Middle frontal gyrus (tissue), 1 donor: ENCODE measurements at regions not wholly inside any gene's neighbourhood (a gene's known extent, or its start where the extent isn't known, plus 50 kb on each side); places are given as distances from the start of the nearest gene placed in this dataset.
"Not testable (repeated sequence)": the region's sequence is repeated elsewhere in the genome, so short reads cannot be mapped to it uniquely, and the experiment has no call there.

ENCODE experiments used
- DNase-seq: peaks from one replicate; pipeline ENCODE4 v3.0.0-alpha.2; 2015; ENCODE audit warnings: low spot score; ENCODE audit errors: extremely low spot score

GRCh38 chr4:54852602-54853001 is 194.8 kb downstream of the KIT start:
- no peak for DNase-seq

- no peak for DNase-seq
Observed at GRCh38 chr4:54852054-54852453, 194.3 kb downstream of the KIT start.

DNA sequence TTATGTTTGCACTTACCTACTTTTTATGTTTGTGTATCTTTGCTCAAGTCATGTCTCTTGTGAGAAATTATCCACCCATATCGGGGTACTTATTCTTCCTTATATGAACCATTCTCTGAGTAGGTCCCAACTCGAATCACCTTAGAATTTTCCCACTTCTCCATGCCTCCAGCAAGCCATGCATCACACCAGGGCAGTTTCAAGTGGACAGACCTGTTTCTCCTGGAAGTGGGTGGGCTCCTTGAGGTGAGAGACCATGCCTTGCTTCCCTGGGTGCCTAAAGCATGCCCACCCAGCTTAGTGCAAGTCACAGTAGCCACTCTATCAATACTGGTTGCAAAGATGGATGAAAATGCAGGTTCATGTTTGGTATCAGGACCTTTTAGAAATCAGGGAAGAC is 187.2 kb downstream of the KIT start:
- no peak for DNase-seq

GRCh38 chr4:54843946-54844345 is 186.2 kb downstream of the KIT start:
- DNase-seq = no peak

DNA sequence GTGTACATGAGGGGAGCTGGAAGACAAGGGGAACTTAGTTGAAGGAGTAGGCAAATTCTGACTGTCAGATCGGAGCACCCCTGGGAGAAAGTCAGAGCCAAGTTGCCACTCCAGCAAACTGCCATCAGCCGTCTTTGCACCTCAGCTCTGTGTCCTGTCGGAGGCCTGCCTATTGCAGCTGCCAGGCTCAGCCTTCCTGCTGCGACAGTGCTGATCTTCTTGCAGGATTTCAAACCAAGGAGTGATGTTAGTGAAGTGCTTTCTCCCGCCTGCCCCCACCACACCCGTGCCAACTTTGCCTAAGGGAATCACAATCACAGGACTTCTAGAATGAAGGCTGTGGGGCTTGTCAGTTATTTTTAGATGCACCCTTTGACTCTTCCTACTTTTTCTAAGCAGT is 185.3 kb downstream of the KIT start:
- DNase-seq = no peak

- DNase-seq = no peak
Observed at GRCh38 chr4:54842656-54843055, 184.9 kb downstream of the KIT start.

GRCh38 chr4:54842226-54842625 is 184.5 kb downstream of the KIT start:
- DNase-seq = no peak

DNA sequence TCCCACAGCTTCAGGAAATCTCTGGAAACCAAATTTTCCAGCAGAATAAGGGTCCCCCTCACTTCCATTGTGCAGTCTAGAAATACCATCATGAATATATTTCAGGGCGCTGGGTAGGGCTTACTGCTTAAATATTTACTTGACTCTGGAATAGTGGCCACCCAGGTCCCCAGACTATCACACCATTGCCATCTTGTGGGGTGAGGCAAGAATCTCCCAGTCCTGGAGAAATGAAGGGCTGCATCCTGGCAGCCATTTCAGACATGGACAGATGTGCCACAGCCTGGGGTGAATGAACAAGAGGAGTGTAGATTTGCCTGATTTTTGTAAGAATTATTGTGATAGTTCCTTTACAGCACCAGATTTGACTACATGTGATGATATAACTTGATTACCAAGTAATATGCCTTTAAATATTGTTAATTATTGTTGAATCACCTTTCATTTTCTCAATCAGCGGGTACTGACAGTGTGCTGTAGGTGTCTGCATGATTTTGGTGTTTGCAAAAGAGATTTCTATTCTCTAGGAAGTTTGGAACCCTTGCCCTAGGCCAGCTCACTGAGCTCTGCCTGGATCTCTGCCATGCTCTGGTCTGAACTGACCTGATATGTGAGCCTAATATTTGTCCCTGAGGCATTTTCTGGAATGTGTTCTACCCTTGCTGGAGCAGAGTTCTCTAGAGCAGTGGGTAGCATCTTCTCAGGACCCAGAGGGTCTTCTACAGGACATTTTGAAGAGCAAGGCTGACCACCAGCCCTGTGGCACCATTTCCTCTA is 183.4 kb downstream of the KIT start:
- DNase-seq = no peak

DNA sequence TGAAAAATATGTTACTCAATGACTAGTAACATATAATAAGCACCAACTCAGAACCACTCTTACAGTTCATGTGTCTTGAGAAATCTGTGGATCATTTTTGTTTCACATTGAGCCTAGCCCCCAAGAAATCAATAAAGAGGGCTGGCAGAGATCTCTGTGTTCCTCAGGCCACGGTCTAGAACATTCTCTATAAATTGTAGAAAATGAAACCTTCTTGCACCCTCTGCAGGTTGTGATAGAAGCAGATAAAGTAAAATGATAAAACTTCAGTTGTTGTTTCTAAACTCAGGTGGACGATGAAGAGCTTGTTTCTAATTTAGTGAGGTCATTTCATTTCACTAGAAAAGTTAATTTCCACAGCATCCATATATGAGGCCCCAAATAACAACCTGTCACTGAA is 182.7 kb downstream of the KIT start:
- DNase-seq = no peak

- no peak for DNase-seq
Observed at GRCh38 chr4:54838301-54838700, 180.5 kb downstream of the KIT start.

DNA sequence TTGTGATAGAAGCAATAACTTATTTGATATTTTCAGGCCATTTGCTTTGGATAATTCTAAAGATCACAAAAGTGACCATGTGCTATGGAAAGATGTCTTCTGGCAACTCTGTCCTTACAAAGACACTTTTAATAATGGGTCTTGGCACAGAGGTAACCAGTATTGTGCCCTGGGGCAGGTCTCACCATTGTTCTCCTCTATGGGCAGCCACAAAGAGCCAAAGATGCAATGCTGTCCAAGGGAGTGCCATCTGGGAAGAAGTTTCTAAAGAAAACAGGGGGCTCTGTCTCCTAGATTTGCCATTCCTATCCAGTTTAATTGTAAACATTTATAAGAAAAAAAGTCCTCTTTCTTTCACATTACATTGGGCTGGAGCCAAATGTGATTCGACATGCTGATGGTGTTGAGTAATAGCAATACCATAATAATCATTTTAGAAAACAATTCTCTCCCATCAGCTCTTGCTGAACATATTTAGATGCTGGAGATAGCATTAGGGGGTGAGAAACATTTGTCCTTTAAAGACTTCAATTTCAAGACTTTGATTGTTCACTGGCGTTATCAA is 179.9 kb downstream of the KIT start:
- DNase-seq = no peak

GRCh38 chr4:54828361-54828760 is 170.6 kb downstream of the KIT start:
- not testable (repeated sequence) for DNase-seq

DNA sequence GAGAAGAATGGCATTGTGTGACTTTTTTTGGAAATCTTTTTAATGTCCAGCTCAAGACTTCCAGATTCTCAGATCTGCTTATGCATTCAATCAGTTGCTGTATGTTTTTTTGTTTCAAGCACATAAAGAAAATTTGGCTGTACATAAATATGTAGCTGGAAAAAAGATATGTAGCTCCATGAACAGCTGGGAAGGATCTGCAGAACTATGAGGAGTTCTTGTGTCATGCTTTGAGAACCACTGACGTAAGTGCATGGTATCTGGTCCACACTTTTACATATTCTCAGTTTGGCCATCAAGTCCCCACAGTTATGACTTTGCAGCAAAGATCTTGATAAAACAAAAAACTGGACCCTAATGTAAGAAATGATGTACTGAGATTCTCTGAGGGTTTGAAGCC is 165.9 kb downstream of the KIT start:
- DNase-seq = no peak

GRCh38 chr4:54819034-54819433 is 161.3 kb downstream of the KIT start:
- DNase-seq = no peak

GRCh38 chr4:54818481-54818880 is 160.7 kb downstream of the KIT start:
- DNase-seq = no peak

GRCh38 chr4:54813674-54814073 is 155.9 kb downstream of the KIT start:
- no peak for DNase-seq

GRCh38 chr4:54806351-54806750 is 148.6 kb downstream of the KIT start:
- DNase-seq = no peak

GRCh38 chr4:54802336-54802735 is 144.6 kb downstream of the KIT start:
- DNase-seq = no peak

- no peak for DNase-seq
Observed at GRCh38 chr4:54800831-54801530, 143.2 kb downstream of the KIT start.

GRCh38 chr4:54794579-54794978 is 136.8 kb downstream of the KIT start:
- no peak for DNase-seq

DNA sequence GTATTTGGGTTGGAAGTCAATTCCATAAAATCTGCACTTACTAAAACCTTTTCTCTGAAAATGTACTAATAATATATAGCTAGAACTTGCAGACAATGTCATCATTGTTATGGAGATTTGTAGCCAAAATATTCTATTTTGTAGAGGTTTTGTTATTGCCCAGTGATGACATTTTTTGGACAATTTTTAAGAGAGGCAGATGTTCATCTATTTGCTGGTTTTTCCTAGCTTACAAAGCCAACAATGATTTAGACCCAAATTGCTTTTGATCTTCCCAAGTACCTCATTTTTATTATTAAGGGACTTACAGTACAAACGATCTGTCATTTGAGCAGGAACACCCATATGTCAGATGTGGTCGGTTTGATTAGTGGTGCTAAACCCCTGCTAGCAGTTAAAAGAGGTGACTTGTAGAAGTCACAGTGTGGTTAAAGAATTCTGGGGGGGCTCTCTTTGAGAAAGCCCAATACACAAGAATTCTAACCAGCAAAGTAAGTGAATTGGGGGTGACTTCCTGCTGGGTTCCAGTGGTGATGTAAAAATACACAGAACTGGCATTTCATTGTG is 136.2 kb downstream of the KIT start:
- no peak for DNase-seq
